ENCODE measurements at regions not wholly inside any gene's neighbourhood (a gene's known extent, or its start where the extent isn't known, plus 50 kb on each side); places are given as distances from the start of the nearest gene placed in this dataset.

GRCh38 chr20:19911810-19912382 is 105.3 kb upstream of the NAA20 start:
- H3K4me3 Mint-ChIP-seq, result no peak overlapping the region
- intact Hi-C loops (cut with micrococcal nuclease), result no loop called here
- H3K9me3 Mint-ChIP-seq, result no peaks in the 10 kb centered on the region
- DNase-seq (no peak), ATAC-seq (no peak)
- no peak overlapping the region for H3K27ac Mint-ChIP-seq
- peaks cover 0 to 9% of the 10 kb centered on the region in 2 donors for H3K27me3 Mint-ChIP-seq (ENCODE audit: low read depth in 2 of 2)
- Histone ChIP-seq H3K9me3 (ENCODE audit: control insufficient read depth, insufficient read depth, low read length) (no peaks in the 10 kb centered on the region), H3K4me3 (ENCODE audit: low read length) (no peak overlapping the region), H3K27ac (ENCODE audit: low read length) (no peak overlapping the region), H3K4me1 (ENCODE audit: control insufficient read depth, insufficient read depth, low read length) (peaks cover 13% of the 10 kb centered on the region), H3K36me3 (ENCODE audit: control insufficient read depth, insufficient read depth, low read length) (no peaks in the 10 kb centered on the region), H3K27me3 (ENCODE audit: control insufficient read depth, insufficient read depth, low read length) (no peaks in the 10 kb centered on the region)
- WGBS (ENCODE audit: insufficient coverage), result 58% methylated on average over 4 of the region's 4 CpGs
- H3K36me3 Mint-ChIP-seq, result no peaks in the 10 kb centered on the region
- TF ChIP-seq CTCF (IDR thresholded peaks at IDR 0.05), result no peak
- H3K4me1 Mint-ChIP-seq, result no peaks in the 10 kb centered on the region

- intact Hi-C loops (cut with micrococcal nuclease), result no loop called here
- Mint-ChIP-seq H3K9me3 (no peaks in the 10 kb centered on the region), H3K4me1 (peaks cover 5% of the 10 kb centered on the region in 2 donors), H3K4me3 (no peak overlapping the region), H3K27ac (no peak overlapping the region), H3K27me3 (ENCODE audit: low read depth in 2 of 2) (peaks cover 0 to 9% of the 10 kb centered on the region in 2 donors), H3K36me3 (no peaks in the 10 kb centered on the region)
- Histone ChIP-seq H3K27me3 (ENCODE audit: control insufficient read depth, insufficient read depth, low read length) (no peaks in the 10 kb centered on the region), H3K9me3 (ENCODE audit: control insufficient read depth, insufficient read depth, low read length) (no peaks in the 10 kb centered on the region), H3K4me1 (ENCODE audit: control insufficient read depth, insufficient read depth, low read length) (peaks cover 13% of the 10 kb centered on the region), H3K27ac (ENCODE audit: low read length) (no peak overlapping the region), H3K4me3 (ENCODE audit: low read length) (no peak overlapping the region), H3K36me3 (ENCODE audit: control insufficient read depth, insufficient read depth, low read length) (no peaks in the 10 kb centered on the region)
- WGBS (ENCODE audit: insufficient coverage), result 100% methylated on average over 1 of the region's 1 CpG
- DNase-seq (no peak), ATAC-seq (no peak)
- TF ChIP-seq CTCF (IDR thresholded peaks at IDR 0.05), result no peak
Observed at GRCh38 chr20:19913349-19913748, 103.8 kb upstream of the NAA20 start.

- WGBS (ENCODE audit: insufficient coverage), result 84% methylated on average over 9 of the region's 10 CpGs
- Histone ChIP-seq H3K4me1 (ENCODE audit: control insufficient read depth, insufficient read depth, low read length) (peaks cover 13% of the 10 kb centered on the region), H3K9me3 (ENCODE audit: control insufficient read depth, insufficient read depth, low read length) (no peaks in the 10 kb centered on the region), H3K36me3 (ENCODE audit: control insufficient read depth, insufficient read depth, low read length) (no peaks in the 10 kb centered on the region), H3K27me3 (ENCODE audit: control insufficient read depth, insufficient read depth, low read length) (no peaks in the 10 kb centered on the region), H3K4me3 (ENCODE audit: low read length) (no peak overlapping the region), H3K27ac (ENCODE audit: low read length) (no peak overlapping the region)
- no peak for TF ChIP-seq CTCF (IDR thresholded peaks at IDR 0.05)
- intact Hi-C loops (cut with micrococcal nuclease), result no loop called here
- H3K9me3 Mint-ChIP-seq, result no peaks in the 10 kb centered on the region
- no peak overlapping the region for H3K27ac Mint-ChIP-seq
- DNase-seq (no peak), ATAC-seq (no peak)
- no peaks in the 10 kb centered on the region for H3K36me3 Mint-ChIP-seq
- H3K4me3 Mint-ChIP-seq, result no peak overlapping the region
- peaks cover 5% of the 10 kb centered on the region in 2 donors for H3K4me1 Mint-ChIP-seq
- H3K27me3 Mint-ChIP-seq (ENCODE audit: low read depth in 2 of 2), result peaks cover 0 to 9% of the 10 kb centered on the region in 2 donors
Observed at GRCh38 chr20:19913927-19914614, 103.1 kb upstream of the NAA20 start.

Data from natural killer cell (primary cell).